B cell (primary cell): ENCODE measurements at regions not wholly inside any gene's neighbourhood (a gene's known extent, or its start where the extent isn't known, plus 50 kb on each side); places are given as distances from the start of the nearest gene placed in this dataset.

ENCODE experiments used
- EZH2 ChIP-seq: IDR thresholded peaks from 2 replicates; pipeline ENCODE4 v1.6.1; 2012; ENCODE audit warnings: borderline replicate concordance, low read depth, mild to moderate bottlenecking, moderate library complexity, low read length; ENCODE audit not compliant: insufficient read depth, poor library complexity, severe bottlenecking
- TF ChIP-seq, protein P1 (sequence below): fragments of 200-600 bp; IDR thresholded peaks from one replicate; pipeline ENCODE4 v1.8.0; 2022; ENCODE audit warnings: antibody characterized with exemption, mild to moderate bottlenecking

GRCh38 chr6:14933183-14933544 lies 312.7 kb upstream of the JARID2 start:
- TF ChIP-seq, protein P1, sequence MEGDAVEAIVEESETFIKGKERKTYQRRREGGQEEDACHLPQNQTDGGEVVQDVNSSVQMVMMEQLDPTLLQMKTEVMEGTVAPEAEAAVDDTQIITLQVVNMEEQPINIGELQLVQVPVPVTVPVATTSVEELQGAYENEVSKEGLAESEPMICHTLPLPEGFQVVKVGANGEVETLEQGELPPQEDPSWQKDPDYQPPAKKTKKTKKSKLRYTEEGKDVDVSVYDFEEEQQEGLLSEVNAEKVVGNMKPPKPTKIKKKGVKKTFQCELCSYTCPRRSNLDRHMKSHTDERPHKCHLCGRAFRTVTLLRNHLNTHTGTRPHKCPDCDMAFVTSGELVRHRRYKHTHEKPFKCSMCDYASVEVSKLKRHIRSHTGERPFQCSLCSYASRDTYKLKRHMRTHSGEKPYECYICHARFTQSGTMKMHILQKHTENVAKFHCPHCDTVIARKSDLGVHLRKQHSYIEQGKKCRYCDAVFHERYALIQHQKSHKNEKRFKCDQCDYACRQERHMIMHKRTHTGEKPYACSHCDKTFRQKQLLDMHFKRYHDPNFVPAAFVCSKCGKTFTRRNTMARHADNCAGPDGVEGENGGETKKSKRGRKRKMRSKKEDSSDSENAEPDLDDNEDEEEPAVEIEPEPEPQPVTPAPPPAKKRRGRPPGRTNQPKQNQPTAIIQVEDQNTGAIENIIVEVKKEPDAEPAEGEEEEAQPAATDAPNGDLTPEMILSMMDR: no peak
- no peak for TF ChIP-seq EZH2
